ENCODE measurements at regions not wholly inside any gene's neighbourhood (a gene's known extent, or its start where the extent isn't known, plus 50 kb on each side); places are given as distances from the start of the nearest gene placed in this dataset.

- ChIA-PET POLR2A (ENCODE audit: low non-redundant PET) (no interaction called here), CTCF (no interaction called here)
- no peak overlapping the region for H3K27ac ChIP-seq
- no peak for TF ChIP-seq CTCF (conservative IDR thresholded peaks at IDR 0.05; ENCODE audit: low read depth)
- no peak for DNase-seq (ENCODE audit: low spot score)
Observed at GRCh38 chr4:161186750-161187149, 977.0 kb downstream of the FSTL5 start.

GRCh38 chr4:161186012-161186411 is 977.8 kb downstream of the FSTL5 start:
- CTCF ChIA-PET = no interaction called here
- no peak for TF ChIP-seq CTCF (conservative IDR thresholded peaks at IDR 0.05; ENCODE audit: low read depth)
- no peak overlapping the region for H3K27ac ChIP-seq
- DNase-seq (ENCODE audit: low spot score) = no peak
- POLR2A ChIA-PET (ENCODE audit: low non-redundant PET) = no interaction called here

GRCh38 chr4:161183729-161184128 is 980.1 kb downstream of the FSTL5 start:
- POLR2A ChIA-PET (ENCODE audit: low non-redundant PET) = no interaction called here
- TF ChIP-seq CTCF (conservative IDR thresholded peaks at IDR 0.05; ENCODE audit: low read depth) = no peak

GRCh38 chr4:161182913-161183312 is 980.9 kb downstream of the FSTL5 start:
- ChIA-PET CTCF (no interaction called here), POLR2A (ENCODE audit: low non-redundant PET) (no interaction called here)
- H3K27ac ChIP-seq = no peak overlapping the region
- TF ChIP-seq CTCF (conservative IDR thresholded peaks at IDR 0.05; ENCODE audit: low read depth) = no peak
- DNase-seq (ENCODE audit: low spot score) = no peak

More at GRCh38 chr4:161183729-161184128, 980.1 kb downstream of the FSTL5 start:
- no peak overlapping the region for H3K27ac ChIP-seq
- no peak for DNase-seq (ENCODE audit: low spot score)
- CTCF ChIA-PET = no interaction called here

GRCh38 chr4:161178310-161178709 is 985.5 kb downstream of the FSTL5 start:
- DNase-seq (ENCODE audit: low spot score) = no peak
- TF ChIP-seq CTCF (conservative IDR thresholded peaks at IDR 0.05; ENCODE audit: low read depth) = no peak
- CTCF ChIA-PET = no interaction called here
- POLR2A ChIA-PET (ENCODE audit: low non-redundant PET) = no interaction called here
- no peak overlapping the region for H3K27ac ChIP-seq

- no peak overlapping the region for H3K27ac ChIP-seq
- POLR2A ChIA-PET (ENCODE audit: low non-redundant PET) = no interaction called here
- CTCF ChIA-PET = no interaction called here
- no peak for DNase-seq (ENCODE audit: low spot score)
- no peak for TF ChIP-seq CTCF (conservative IDR thresholded peaks at IDR 0.05; ENCODE audit: low read depth)
Observed at GRCh38 chr4:161172396-161173026, 991.3 kb downstream of the FSTL5 start.

- DNase-seq (ENCODE audit: low spot score) = no peak
- no peak for TF ChIP-seq CTCF (conservative IDR thresholded peaks at IDR 0.05; ENCODE audit: low read depth)
- no peak overlapping the region for H3K27ac ChIP-seq
- CTCF ChIA-PET = no interaction called here
- POLR2A ChIA-PET (ENCODE audit: low non-redundant PET) = no interaction called here
Observed at GRCh38 chr4:161167539-161167938, 996.3 kb downstream of the FSTL5 start.
